Cardiac muscle cell (in vitro differentiated cells and primary cell): ENCODE measurements at regions not wholly inside any gene's neighbourhood (a gene's known extent, or its start where the extent isn't known, plus 50 kb on each side); places are given as distances from the start of the nearest gene placed in this dataset.
"Not testable (repeated sequence)": the region's sequence is repeated elsewhere in the genome, so short reads cannot be mapped to it uniquely, and the experiment has no call there.

Source experiments
- DNase-seq, 2 donors: peaks; one replicate each; pipeline versions ENCODE4 v3.0.0 to v3.0.0-alpha.2; 2010 to 2017; ENCODE audit warnings: low read depth in 1 of 2, low spot score in 1 of 2
- H3K27ac ChIP-seq: fragments of 200-600 bp; sonication (generic); 2 replicates; pipeline ENCODE4 v1.5.1; 2016
- H3K27me3 ChIP-seq: fragments of 200-600 bp; sonication (generic); 2 replicates; pipeline ENCODE4 v1.6.0; 2016; ENCODE audit warnings: control low read depth
- H3K36me3 ChIP-seq: fragments of 200-600 bp; sonication (generic); 2 replicates; pipeline ENCODE4 v1.5.1; 2016; ENCODE audit warnings: control low read depth
- H3K4me1 ChIP-seq: fragments of 200-600 bp; sonication (generic); 2 replicates; pipeline ENCODE4 v1.8.1; 2017; ENCODE audit warnings: low read depth, mild to moderate bottlenecking, mixed run types
- H3K4me3 ChIP-seq: fragments of 200-600 bp; sonication (generic); 2 replicates; pipeline ENCODE4 v1.5.1; 2016; ENCODE audit warnings: mild to moderate bottlenecking
- H3K9me3 ChIP-seq: fragments of 200-600 bp; sonication (generic); 2 replicates; pipeline ENCODE4 v1.5.1; 2017; ENCODE audit warnings: low read depth, mild to moderate bottlenecking, control low read depth
- CTCF ChIP-seq: IDR thresholded peaks from 2 replicates; pipeline ENCODE4 v1.5.1; 2012; ENCODE audit warnings: low read depth, mild to moderate bottlenecking, low read length

DNA sequence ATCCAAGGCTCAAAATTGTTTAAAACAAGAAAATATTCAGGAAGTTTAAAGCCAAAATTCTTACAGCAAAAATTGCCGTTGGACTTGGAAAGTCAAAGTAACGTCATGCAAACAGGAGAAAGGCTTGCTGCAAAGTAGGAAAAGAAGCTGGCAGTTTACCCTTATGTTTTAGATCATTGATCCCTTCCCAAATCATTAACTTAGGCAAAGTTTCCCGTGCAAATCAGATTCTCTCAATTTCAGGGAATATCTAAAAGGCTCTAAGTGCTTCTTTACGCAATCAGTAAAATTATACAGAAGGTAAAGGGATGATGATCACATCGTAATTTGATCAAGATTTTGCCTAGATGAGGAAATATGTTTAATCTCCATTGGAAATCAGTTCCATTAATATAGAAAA lies 197.5 kb downstream of the ALDH8A1 start:
- no peak for DNase-seq
- Histone ChIP-seq H3K27me3 (no peaks in the 10 kb centered on the region), H3K9me3 (no peaks in the 10 kb centered on the region), H3K4me3 (no peak overlapping the region), H3K4me1 (no peaks in the 10 kb centered on the region), H3K27ac (no peak overlapping the region), H3K36me3 (no peaks in the 10 kb centered on the region)
- no peak for TF ChIP-seq CTCF

- no peak for DNase-seq
- H3K9me3 ChIP-seq, result no peaks in the 10 kb centered on the region
- H3K27me3 ChIP-seq, result no peaks in the 10 kb centered on the region
- no peak overlapping the region for H3K4me3 ChIP-seq
- no peak overlapping the region for H3K27ac ChIP-seq
- TF ChIP-seq CTCF, result no peak
- H3K36me3 ChIP-seq, result no peaks in the 10 kb centered on the region
- no peaks in the 10 kb centered on the region for H3K4me1 ChIP-seq
Observed at GRCh38 chr6:134750669-134751068, 199.2 kb downstream of the ALDH8A1 start.

- H3K4me3 ChIP-seq, result no peak overlapping the region
- TF ChIP-seq CTCF, result no peak
- H3K36me3 ChIP-seq, result no peaks in the 10 kb centered on the region
- peaks cover 7% of the 10 kb centered on the region for H3K4me1 ChIP-seq
- no peaks in the 10 kb centered on the region for H3K9me3 ChIP-seq
- no peak overlapping the region for H3K27ac ChIP-seq
- H3K27me3 ChIP-seq, result no peaks in the 10 kb centered on the region
- no peak for DNase-seq
Observed at GRCh38 chr6:134748484-134748883, 201.4 kb downstream of the ALDH8A1 start.

DNA sequence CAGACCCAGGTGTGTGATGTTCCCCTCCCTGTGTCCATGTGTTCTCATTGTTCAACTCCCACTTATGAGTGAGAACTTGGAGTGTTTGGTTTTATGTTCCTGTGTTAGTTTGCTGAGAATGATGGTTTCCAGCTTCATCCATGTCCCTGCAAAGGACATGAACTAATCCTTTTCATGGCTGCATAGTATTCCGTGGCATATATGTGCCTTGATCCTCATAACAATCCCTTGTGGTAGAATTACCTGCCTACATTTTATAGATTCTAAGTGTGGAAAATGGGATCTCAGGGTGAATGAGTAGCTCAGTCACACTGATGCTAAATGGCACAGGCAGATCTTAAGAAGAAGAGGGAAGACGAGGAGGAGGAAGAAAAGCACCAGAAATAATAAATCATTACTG lies 202.7 kb downstream of the ALDH8A1 start:
- H3K27me3 ChIP-seq, H3K9me3 ChIP-seq, H3K4me1 ChIP-seq, DNase-seq, H3K27ac ChIP-seq, H3K36me3 ChIP-seq, H3K4me3 ChIP-seq: not testable (repeated sequence)

GRCh38 chr6:134746140-134746539 lies 203.8 kb downstream of the ALDH8A1 start:
- Histone ChIP-seq H3K4me3 (no peak overlapping the region), H3K4me1 (peaks cover 7% of the 10 kb centered on the region), H3K27ac (no peak overlapping the region), H3K36me3 (no peaks in the 10 kb centered on the region), H3K9me3 (no peaks in the 10 kb centered on the region), H3K27me3 (no peaks in the 10 kb centered on the region)
- no peak for TF ChIP-seq CTCF
- no peak for DNase-seq

GRCh38 chr6:134745192-134745591 lies 204.7 kb downstream of the ALDH8A1 start:
- H3K9me3 ChIP-seq, H3K4me3 ChIP-seq, H3K4me1 ChIP-seq, H3K36me3 ChIP-seq, H3K27me3 ChIP-seq, H3K27ac ChIP-seq: not testable (repeated sequence)
- peak in 1 of 2 donors; percentile 63 for DNase-seq

DNA sequence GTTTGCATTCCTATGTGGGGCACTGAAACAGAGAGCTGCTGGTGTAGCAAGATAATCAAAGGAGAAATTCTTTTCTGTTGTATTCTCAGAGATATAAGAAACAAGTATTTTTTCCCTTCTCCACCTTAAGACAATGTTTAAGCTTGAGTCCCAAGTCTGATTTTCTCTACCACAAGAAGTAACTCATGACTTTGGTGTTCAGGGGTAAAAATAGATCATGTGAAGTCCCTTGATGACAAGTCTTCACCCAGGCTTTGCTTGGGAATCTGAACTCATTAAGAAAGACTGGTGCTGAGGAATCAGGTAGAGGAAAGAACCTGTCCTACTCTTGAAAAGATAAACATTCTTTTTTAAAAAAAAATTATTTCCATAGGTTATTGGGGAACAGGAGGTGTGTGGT lies 205.6 kb downstream of the ALDH8A1 start:
- no peak for TF ChIP-seq CTCF
- H3K9me3 ChIP-seq, result no peaks in the 10 kb centered on the region
- no peaks in the 10 kb centered on the region for H3K27me3 ChIP-seq
- no peaks in the 10 kb centered on the region for H3K36me3 ChIP-seq
- peaks cover 7% of the 10 kb centered on the region for H3K4me1 ChIP-seq
- DNase-seq, result peak in 1 of 2 donors; percentile 52
- H3K27ac ChIP-seq, result no peak overlapping the region
- no peak overlapping the region for H3K4me3 ChIP-seq
